D341Med (cell line): ENCODE measurements at regions not wholly inside any gene's neighbourhood (a gene's known extent, or its start where the extent isn't known, plus 50 kb on each side); places are given as distances from the start of the nearest gene placed in this dataset.

Experiments used
- DNase-seq: peaks from one replicate; pipeline ENCODE4 v3.0.0; 2012; ENCODE audit warnings: low spot score

DNA sequence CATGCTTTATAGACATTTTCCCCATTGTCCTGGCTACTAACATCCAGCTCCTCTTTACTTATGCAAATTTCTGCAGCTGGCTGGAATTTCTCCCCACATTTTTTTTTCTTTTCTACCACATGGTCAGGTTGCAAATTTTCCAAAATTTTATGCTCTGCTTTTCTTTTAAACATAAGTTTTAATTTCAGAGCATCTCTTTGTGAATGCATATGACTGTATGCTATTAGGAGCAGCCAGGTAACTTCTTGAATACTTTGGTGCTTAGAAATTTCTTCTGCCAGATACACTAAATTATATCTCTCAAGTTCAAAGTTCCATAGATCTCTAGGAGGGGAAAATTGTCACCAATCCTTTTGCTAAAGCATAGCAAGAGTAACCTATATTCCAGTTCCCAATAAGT lies 365.9 kb downstream of the LRFN5 start:
- no peak for DNase-seq

DNA sequence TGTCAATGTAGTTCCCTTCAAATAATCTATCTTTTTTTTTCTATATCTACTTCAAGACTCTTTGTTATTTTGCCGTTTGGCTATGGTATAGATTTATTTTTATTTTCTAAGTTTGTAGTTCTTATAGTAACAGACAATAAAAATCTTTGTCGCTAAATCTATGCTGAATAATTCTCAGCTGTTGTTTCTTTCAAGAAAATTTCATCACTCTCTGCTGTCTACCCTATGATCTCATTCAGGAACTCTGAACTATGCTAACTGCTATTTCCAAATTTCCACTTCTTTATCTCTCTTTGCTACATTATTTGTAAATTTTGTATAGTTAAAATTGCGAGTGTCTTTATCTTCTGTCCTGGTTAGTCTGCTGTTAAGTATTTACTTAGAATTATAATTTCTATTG lies 353.6 kb downstream of the LRFN5 start:
- no peak for DNase-seq

DNA sequence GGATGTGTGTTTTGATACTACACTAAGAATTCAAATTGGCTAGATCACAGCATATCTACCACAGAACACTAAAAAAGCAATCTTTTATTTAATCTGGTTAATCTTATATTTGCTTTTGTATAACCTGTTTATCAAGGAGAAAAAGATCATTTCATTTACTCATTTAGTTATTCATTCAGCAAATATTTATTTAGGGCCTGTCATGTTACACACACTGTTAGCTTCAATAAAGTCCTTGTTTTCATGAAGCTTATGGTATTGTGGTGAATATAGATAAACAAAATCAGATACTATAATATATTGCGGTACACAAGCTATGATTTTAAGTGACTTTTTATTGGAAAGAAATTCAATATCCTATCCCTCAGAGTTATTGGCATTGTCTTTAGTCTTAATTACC lies 350.8 kb downstream of the LRFN5 start:
- no peak for DNase-seq
